Adrenal gland (tissue), 9 donors: ENCODE measurements at regions not wholly inside any gene's neighbourhood (a gene's known extent, or its start where the extent isn't known, plus 50 kb on each side); places are given as distances from the start of the nearest gene placed in this dataset.

Source experiments
- DNase-seq, 7 donors: peaks; one replicate each; pipeline ENCODE4 v3.0.0-alpha.2; 2019 to 2020
- H3K27ac ChIP-seq, 5 donors: fragments of 200-600 bp; sonication (generic) in 4 of 5; 1 replicate in 3 of 5; 2 replicates in 2 of 5; pipeline versions ENCODE4 v1.5.1 to v1.8.0; 2016 to 2020; ENCODE audit warnings: mild to moderate bottlenecking in 1 of 5
- H3K27me3 ChIP-seq: fragments of 200-600 bp; 2 replicates; pipeline ENCODE4 v1.8.0; 2021
- H3K36me3 ChIP-seq, 2 donors: fragments of 200-600 bp; replicated peaks in 1 of 2; 1 replicate in 1 of 2; 2 replicates in 1 of 2; pipeline versions ENCODE4 v1.5.1 to v1.8.0; 2018 to 2022
- H3K4me1 ChIP-seq, 2 donors: fragments of 200-600 bp; replicated peaks in 1 of 2; 1 replicate in 1 of 2; 2 replicates in 1 of 2; pipeline versions ENCODE4 v1.5.1 to v1.8.0; 2018 to 2021
- H3K4me3 ChIP-seq, 4 donors: fragments of 200-600 bp; sonication (generic) in 3 of 4; one replicate each; pipeline ENCODE4 v1.5.1; 2016 to 2018
- H3K9me3 ChIP-seq, 3 donors: fragments of 200-600 bp; sonication (generic) in 1 of 3; replicated peaks in 1 of 3; 1 replicate in 2 of 3; 2 replicates in 1 of 3; pipeline versions ENCODE4 v1.5.1 to v1.8.0; 2016 to 2021
- CTCF ChIP-seq, 6 experiments: fragments of 450-650 bp in 4 of 6; fragments of 200-600 bp in 2 of 6; sonication (generic) in 1 of 6; IDR thresholded peaks; 1 replicate in 5 of 6; 2 replicates in 1 of 6; pipeline versions ENCODE4 v1.5.1 to v1.8.0; 2016 to 2021; ENCODE audit warnings: antibody characterized with exemption in 6 of 6, mild to moderate bottlenecking in 2 of 6, moderate library complexity in 1 of 6
- POLR2A ChIP-seq, 2 donors: fragments of 450-650 bp; IDR thresholded peaks; one replicate each; pipeline ENCODE4 v1.6.1; 2017; ENCODE audit warnings: antibody characterized with exemption in 2 of 2, mild to moderate bottlenecking in 2 of 2, moderate library complexity in 1 of 2
- WGBS, 4 donors: extraction: QIAGEN DNeasy Blood & Tissue Kit in 2 of 4; methylation state at CpG; one replicate each; pipeline versions ENCODE4 v1.1.5 to v1.1.7; 2013 to 2017; 5-methylcytosine and 5-hydroxymethylcytosine counted together
- intact Hi-C, 2 donors: fragments of 100-400 bp; cut with DNase I; formaldehyde crosslinking; loops; one replicate each; pipeline versions ENCODE4 v1.14.1 to v1.15.0; 2022 to 2023
- donor health status: healthy with polysubstance abuse.
- donor health status: Bipolar disorder and iron deficiency.
- donor health status: DM: yes; HTN: yes; CAD: no.
- donor health status: DM: no; HTN: no; CAD: no.
- donor health status: DM: no; HTN: no; CAD: no.

- Histone ChIP-seq H3K36me3 (no peaks in the 10 kb centered on the region), H3K4me1 (peaks cover 5 to 12% of the 10 kb centered on the region in 2 donors), H3K4me3 (no peak overlapping the region), H3K9me3 (no peaks in the 10 kb centered on the region), H3K27ac (no peak overlapping the region), H3K27me3 (no peaks in the 10 kb centered on the region)
- TF ChIP-seq POLR2A (IDR thresholded peaks at IDR 0.05), result no peak
- TF ChIP-seq CTCF (IDR thresholded peaks at IDR 0.05), result no peak
- 84 to 92% (median 91%) methylated on average over 3 of the region's 3 CpGs for WGBS, 4 donors
- intact Hi-C loops, result no loop called here
- no peak for DNase-seq
Measured at GRCh38 chr1:101364370-101365120, 127.7 kb downstream of the S1PR1 start.

GRCh38 chr1:101365186-101365585, 128.4 kb downstream of the S1PR1 start:
- intact Hi-C loops, result no loop called here
- Histone ChIP-seq H3K27me3 (no peaks in the 10 kb centered on the region), H3K27ac (no peak overlapping the region), H3K9me3 (no peaks in the 10 kb centered on the region), H3K36me3 (no peaks in the 10 kb centered on the region), H3K4me3 (no peak overlapping the region), H3K4me1 (peaks cover 5 to 12% of the 10 kb centered on the region in 2 donors)
- no peak for TF ChIP-seq CTCF (IDR thresholded peaks at IDR 0.05)
- TF ChIP-seq POLR2A (IDR thresholded peaks at IDR 0.05), result no peak
- 80 to 90% (median 89%) methylated on average over 3 of the region's 3 CpGs for WGBS, 4 donors
- DNase-seq, result no peak

- no peaks in the 10 kb centered on the region for H3K27me3 ChIP-seq
- no peak overlapping the region for H3K4me3 ChIP-seq
- H3K9me3 ChIP-seq, result no peaks in the 10 kb centered on the region
- intact Hi-C loops, result no loop called here
- no peaks in the 10 kb centered on the region for H3K36me3 ChIP-seq
- H3K27ac ChIP-seq, result no peak overlapping the region
- 66 to 80% (median 74%) methylated on average over 2 of the region's 2 CpGs for WGBS, 4 donors
- no peak for DNase-seq
- peaks cover 5 to 12% of the 10 kb centered on the region in 2 donors for H3K4me1 ChIP-seq
- TF ChIP-seq CTCF (IDR thresholded peaks at IDR 0.05), result no peak
- no peak for TF ChIP-seq POLR2A (IDR thresholded peaks at IDR 0.05)
Measured at GRCh38 chr1:101365878-101366277, 129.1 kb downstream of the S1PR1 start.

GRCh38 chr1:101366513-101367215, 129.8 kb downstream of the S1PR1 start:
- peak overlapping the region in 2 of 5 donors; percentile 31 to 59 for H3K27ac ChIP-seq
- no peaks in the 10 kb centered on the region for H3K27me3 ChIP-seq
- no peak for TF ChIP-seq CTCF (IDR thresholded peaks at IDR 0.05)
- DNase-seq, result peak in 3 of 7 donors; percentile 10 to 23 (median 19)
- peaks cover 5 to 12% of the 10 kb centered on the region in 2 donors for H3K4me1 ChIP-seq
- intact Hi-C loops, result no loop called here
- H3K9me3 ChIP-seq, result no peaks in the 10 kb centered on the region
- H3K36me3 ChIP-seq, result no peaks in the 10 kb centered on the region
- H3K4me3 ChIP-seq, result no peak overlapping the region
